ENCODE measurements at regions not wholly inside any gene's neighbourhood (a gene's known extent, or its start where the extent isn't known, plus 50 kb on each side); places are given as distances from the start of the nearest gene placed in this dataset.

- H3K4me2 ChIP-seq (ENCODE audit: low read length) = peak overlapping the region; percentile 60
- H3K9me3 ChIP-seq (ENCODE audit: insufficient read depth, low read length) = no peaks in the 10 kb centered on the region
- peak overlapping the region; percentile 74; the same call in 1 of the 2 replicates for H2AFZ ChIP-seq (ENCODE audit: low read depth, low read length)
- H3K4me3 ChIP-seq (ENCODE audit: low read length) = peak overlapping the region; percentile 32
- TF ChIP-seq CTCF (IDR thresholded peaks at IDR 0.05; ENCODE audit: low read depth, low read length) (no peak), EZH2phosphoT487 (IDR thresholded peaks at IDR 0.05; ENCODE audit: low read depth) (no peak)
- no peak overlapping the region; the same call in 1 of the 2 replicates for H3K27ac ChIP-seq (ENCODE audit: low read length)
- H3K27me3 ChIP-seq (ENCODE audit: low read depth, low read length) = no peaks in the 10 kb centered on the region
- H3K79me2 ChIP-seq (ENCODE audit: low read length) = no peaks in the 10 kb centered on the region
- no peak overlapping the region; the same call in 1 of the 2 replicates for H3K9ac ChIP-seq (ENCODE audit: low read length)
- H3K4me1 ChIP-seq (ENCODE audit: low read length) = peaks cover 43% of the 10 kb centered on the region
- H4K20me1 ChIP-seq (ENCODE audit: insufficient read depth, low read length) = no peaks in the 10 kb centered on the region
- H3K36me3 ChIP-seq (replicated peaks; ENCODE audit: low read depth, low read length) = no peaks in the 10 kb centered on the region
These were observed 302.2 kb downstream of the QKI start for GRCh38 chr6:163716690-163717089.

GRCh38 chr6:163715846-163716245 lies 301.3 kb downstream of the QKI start:
- Histone ChIP-seq H3K79me2 (ENCODE audit: low read length) (no peaks in the 10 kb centered on the region), H3K9ac (ENCODE audit: low read length) (no peak overlapping the region), H4K20me1 (ENCODE audit: insufficient read depth, low read length) (no peaks in the 10 kb centered on the region), H3K27ac (ENCODE audit: low read length) (no peak overlapping the region), H3K4me2 (ENCODE audit: low read length) (no peak overlapping the region), H3K36me3 (replicated peaks; ENCODE audit: low read depth, low read length) (no peaks in the 10 kb centered on the region), H2AFZ (ENCODE audit: low read depth, low read length) (no peak overlapping the region), H3K9me3 (ENCODE audit: insufficient read depth, low read length) (no peaks in the 10 kb centered on the region), H3K4me1 (ENCODE audit: low read length) (peaks cover 51% of the 10 kb centered on the region), H3K27me3 (ENCODE audit: low read depth, low read length) (no peaks in the 10 kb centered on the region), H3K4me3 (ENCODE audit: low read length) (no peak overlapping the region)
- no peak for TF ChIP-seq CTCF (IDR thresholded peaks at IDR 0.05; ENCODE audit: low read depth, low read length)
- no peak for TF ChIP-seq EZH2phosphoT487 (IDR thresholded peaks at IDR 0.05; ENCODE audit: low read depth)

GRCh38 chr6:163714179-163714578 lies 299.7 kb downstream of the QKI start:
- Histone ChIP-seq H4K20me1 (ENCODE audit: insufficient read depth, low read length) (no peaks in the 10 kb centered on the region), H3K27ac (ENCODE audit: low read length) (no peak overlapping the region), H3K9me3 (ENCODE audit: insufficient read depth, low read length) (no peaks in the 10 kb centered on the region), H3K4me2 (ENCODE audit: low read length) (no peak overlapping the region), H3K79me2 (ENCODE audit: low read length) (no peaks in the 10 kb centered on the region), H3K4me1 (ENCODE audit: low read length) (peaks cover 68% of the 10 kb centered on the region), H3K9ac (ENCODE audit: low read length) (no peak overlapping the region), H3K4me3 (ENCODE audit: low read length) (no peak overlapping the region), H3K27me3 (ENCODE audit: low read depth, low read length) (no peaks in the 10 kb centered on the region), H3K36me3 (replicated peaks; ENCODE audit: low read depth, low read length) (no peaks in the 10 kb centered on the region), H2AFZ (ENCODE audit: low read depth, low read length) (no peak overlapping the region)
- no peak for TF ChIP-seq CTCF (IDR thresholded peaks at IDR 0.05; ENCODE audit: low read depth, low read length)
- no peak for TF ChIP-seq EZH2phosphoT487 (IDR thresholded peaks at IDR 0.05; ENCODE audit: low read depth)

- Histone ChIP-seq H4K20me1 (ENCODE audit: insufficient read depth, low read length) (no peaks in the 10 kb centered on the region), H2AFZ (ENCODE audit: low read depth, low read length) (no peak overlapping the region), H3K27me3 (ENCODE audit: low read depth, low read length) (no peaks in the 10 kb centered on the region), H3K4me2 (ENCODE audit: low read length) (0 out of 2 replicates have a peak overlapping the region, but pooled peaks have one; percentile 64), H3K4me3 (ENCODE audit: low read length) (no peak overlapping the region), H3K27ac (ENCODE audit: low read length) (no peak overlapping the region), H3K79me2 (ENCODE audit: low read length) (no peaks in the 10 kb centered on the region), H3K4me1 (ENCODE audit: low read length) (peaks cover 70% of the 10 kb centered on the region), H3K9me3 (ENCODE audit: insufficient read depth, low read length) (no peaks in the 10 kb centered on the region), H3K36me3 (replicated peaks; ENCODE audit: low read depth, low read length) (no peaks in the 10 kb centered on the region), H3K9ac (ENCODE audit: low read length) (no peak overlapping the region)
- no peak for TF ChIP-seq CTCF (IDR thresholded peaks at IDR 0.05; ENCODE audit: low read depth, low read length)
- no peak for TF ChIP-seq EZH2phosphoT487 (IDR thresholded peaks at IDR 0.05; ENCODE audit: low read depth)
These were observed 298.5 kb downstream of the QKI start for GRCh38 chr6:163712981-163713380.
